Thyroid gland (tissue), 4 donors: ENCODE measurements at regions not wholly inside any gene's neighbourhood (a gene's known extent, or its start where the extent isn't known, plus 50 kb on each side); places are given as distances from the start of the nearest gene placed in this dataset.

Experiments used
- CTCF ChIP-seq, 6 experiments: fragments of 200-600 bp in 3 of 6; fragments of 450-650 bp in 3 of 6; sonication (generic) in 3 of 6; IDR thresholded peaks; one replicate each; pipeline ENCODE4 v1.5.1; 2016 to 2019; ENCODE audit warnings: antibody characterized with exemption in 6 of 6, mild to moderate bottlenecking in 2 of 6, inconsistent platforms in 1 of 6, moderate library complexity in 1 of 6
- POLR2A ChIP-seq, 2 donors: fragments of 450-650 bp; IDR thresholded peaks; one replicate each; pipeline ENCODE4 v1.6.1; 2017; ENCODE audit warnings: antibody characterized with exemption in 2 of 2, mild to moderate bottlenecking in 2 of 2, moderate library complexity in 1 of 2

- no peak for TF ChIP-seq POLR2A (IDR thresholded peaks at IDR 0.05)
- TF ChIP-seq CTCF (IDR thresholded peaks at IDR 0.05): no peak
Measured at GRCh38 chr21:20276377-20276776, 721.8 kb upstream of the NCAM2 start.
